Panc1 (cell line): ENCODE measurements at regions not wholly inside any gene's neighbourhood (a gene's known extent, or its start where the extent isn't known, plus 50 kb on each side); places are given as distances from the start of the nearest gene placed in this dataset.

ENCODE experiments used
- TF ChIP-seq, protein P1 (sequence below): fragments of 450-650 bp; IDR thresholded peaks from 2 replicates; pipeline ENCODE4 v1.5.1; 2017; ENCODE audit warnings: mild to moderate bottlenecking
- TF ChIP-seq, protein P2 (sequence below), 2 experiments: IDR thresholded peaks; 2 replicates each; pipeline ENCODE4 v1.6.1; 2011 to 2012; ENCODE audit warnings: low read depth in 2 of 2, control low read depth in 1 of 2, low read length in 1 of 2, mild to moderate bottlenecking in 1 of 2, moderate library complexity in 1 of 2; ENCODE audit not compliant: insufficient read depth in 1 of 2

DNA sequence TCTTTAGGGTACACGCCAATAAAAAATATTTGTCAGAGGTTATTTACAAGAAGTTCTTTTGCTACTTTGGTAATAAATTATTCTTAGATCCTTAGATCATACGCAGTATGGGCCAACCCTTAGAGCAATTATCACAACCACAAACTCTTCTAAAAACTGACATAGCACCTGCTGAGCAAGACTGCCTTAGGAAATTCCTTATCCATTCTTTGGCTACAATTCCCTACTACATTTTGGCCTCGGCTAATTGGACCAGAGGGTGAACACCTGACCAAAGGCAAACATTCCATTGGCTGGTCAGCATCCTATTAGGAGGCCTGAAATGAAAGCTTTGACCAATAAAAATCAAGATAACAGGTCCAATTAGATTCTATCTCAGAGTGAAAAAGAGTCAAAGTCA, 147.6 kb upstream of the CCDC68 start:
- TF ChIP-seq, protein P1, sequence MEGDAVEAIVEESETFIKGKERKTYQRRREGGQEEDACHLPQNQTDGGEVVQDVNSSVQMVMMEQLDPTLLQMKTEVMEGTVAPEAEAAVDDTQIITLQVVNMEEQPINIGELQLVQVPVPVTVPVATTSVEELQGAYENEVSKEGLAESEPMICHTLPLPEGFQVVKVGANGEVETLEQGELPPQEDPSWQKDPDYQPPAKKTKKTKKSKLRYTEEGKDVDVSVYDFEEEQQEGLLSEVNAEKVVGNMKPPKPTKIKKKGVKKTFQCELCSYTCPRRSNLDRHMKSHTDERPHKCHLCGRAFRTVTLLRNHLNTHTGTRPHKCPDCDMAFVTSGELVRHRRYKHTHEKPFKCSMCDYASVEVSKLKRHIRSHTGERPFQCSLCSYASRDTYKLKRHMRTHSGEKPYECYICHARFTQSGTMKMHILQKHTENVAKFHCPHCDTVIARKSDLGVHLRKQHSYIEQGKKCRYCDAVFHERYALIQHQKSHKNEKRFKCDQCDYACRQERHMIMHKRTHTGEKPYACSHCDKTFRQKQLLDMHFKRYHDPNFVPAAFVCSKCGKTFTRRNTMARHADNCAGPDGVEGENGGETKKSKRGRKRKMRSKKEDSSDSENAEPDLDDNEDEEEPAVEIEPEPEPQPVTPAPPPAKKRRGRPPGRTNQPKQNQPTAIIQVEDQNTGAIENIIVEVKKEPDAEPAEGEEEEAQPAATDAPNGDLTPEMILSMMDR: no peak
- TF ChIP-seq, protein P2, sequence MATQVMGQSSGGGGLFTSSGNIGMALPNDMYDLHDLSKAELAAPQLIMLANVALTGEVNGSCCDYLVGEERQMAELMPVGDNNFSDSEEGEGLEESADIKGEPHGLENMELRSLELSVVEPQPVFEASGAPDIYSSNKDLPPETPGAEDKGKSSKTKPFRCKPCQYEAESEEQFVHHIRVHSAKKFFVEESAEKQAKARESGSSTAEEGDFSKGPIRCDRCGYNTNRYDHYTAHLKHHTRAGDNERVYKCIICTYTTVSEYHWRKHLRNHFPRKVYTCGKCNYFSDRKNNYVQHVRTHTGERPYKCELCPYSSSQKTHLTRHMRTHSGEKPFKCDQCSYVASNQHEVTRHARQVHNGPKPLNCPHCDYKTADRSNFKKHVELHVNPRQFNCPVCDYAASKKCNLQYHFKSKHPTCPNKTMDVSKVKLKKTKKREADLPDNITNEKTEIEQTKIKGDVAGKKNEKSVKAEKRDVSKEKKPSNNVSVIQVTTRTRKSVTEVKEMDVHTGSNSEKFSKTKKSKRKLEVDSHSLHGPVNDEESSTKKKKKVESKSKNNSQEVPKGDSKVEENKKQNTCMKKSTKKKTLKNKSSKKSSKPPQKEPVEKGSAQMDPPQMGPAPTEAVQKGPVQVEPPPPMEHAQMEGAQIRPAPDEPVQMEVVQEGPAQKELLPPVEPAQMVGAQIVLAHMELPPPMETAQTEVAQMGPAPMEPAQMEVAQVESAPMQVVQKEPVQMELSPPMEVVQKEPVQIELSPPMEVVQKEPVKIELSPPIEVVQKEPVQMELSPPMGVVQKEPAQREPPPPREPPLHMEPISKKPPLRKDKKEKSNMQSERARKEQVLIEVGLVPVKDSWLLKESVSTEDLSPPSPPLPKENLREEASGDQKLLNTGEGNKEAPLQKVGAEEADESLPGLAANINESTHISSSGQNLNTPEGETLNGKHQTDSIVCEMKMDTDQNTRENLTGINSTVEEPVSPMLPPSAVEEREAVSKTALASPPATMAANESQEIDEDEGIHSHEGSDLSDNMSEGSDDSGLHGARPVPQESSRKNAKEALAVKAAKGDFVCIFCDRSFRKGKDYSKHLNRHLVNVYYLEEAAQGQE (IDR thresholded peaks at IDR 0.05; ENCODE audit: insufficient read depth in 1 of 2, low read depth in 2 of 2, low read length in 1 of 2): no peak
